ENCODE measurements at regions not wholly inside any gene's neighbourhood (a gene's known extent, or its start where the extent isn't known, plus 50 kb on each side); places are given as distances from the start of the nearest gene placed in this dataset.

DNA sequence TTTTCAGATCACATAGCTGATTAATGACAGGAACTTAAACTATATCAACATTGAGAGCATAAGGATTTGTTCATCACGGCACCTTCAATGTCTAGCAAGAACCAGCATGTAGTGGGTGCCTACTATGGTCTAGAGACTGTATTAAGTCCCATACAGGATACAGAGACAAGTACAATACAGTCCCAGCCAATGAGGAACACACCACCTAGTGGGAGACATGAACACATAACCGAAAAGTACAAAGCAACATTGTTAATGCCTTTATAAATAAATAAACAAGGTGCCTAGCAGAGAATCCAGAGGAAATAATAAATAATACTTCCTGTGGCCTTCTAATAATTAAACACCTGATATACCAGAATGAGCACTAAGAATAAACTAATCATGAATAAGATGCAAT, 87.7 kb upstream of the OPCML start:
- no peak overlapping the region for H3K27ac ChIP-seq
- TF ChIP-seq ZFX (IDR thresholded peaks at IDR 0.05; ENCODE audit: borderline replicate concordance): no peak
- TF ChIP-seq, protein P1, sequence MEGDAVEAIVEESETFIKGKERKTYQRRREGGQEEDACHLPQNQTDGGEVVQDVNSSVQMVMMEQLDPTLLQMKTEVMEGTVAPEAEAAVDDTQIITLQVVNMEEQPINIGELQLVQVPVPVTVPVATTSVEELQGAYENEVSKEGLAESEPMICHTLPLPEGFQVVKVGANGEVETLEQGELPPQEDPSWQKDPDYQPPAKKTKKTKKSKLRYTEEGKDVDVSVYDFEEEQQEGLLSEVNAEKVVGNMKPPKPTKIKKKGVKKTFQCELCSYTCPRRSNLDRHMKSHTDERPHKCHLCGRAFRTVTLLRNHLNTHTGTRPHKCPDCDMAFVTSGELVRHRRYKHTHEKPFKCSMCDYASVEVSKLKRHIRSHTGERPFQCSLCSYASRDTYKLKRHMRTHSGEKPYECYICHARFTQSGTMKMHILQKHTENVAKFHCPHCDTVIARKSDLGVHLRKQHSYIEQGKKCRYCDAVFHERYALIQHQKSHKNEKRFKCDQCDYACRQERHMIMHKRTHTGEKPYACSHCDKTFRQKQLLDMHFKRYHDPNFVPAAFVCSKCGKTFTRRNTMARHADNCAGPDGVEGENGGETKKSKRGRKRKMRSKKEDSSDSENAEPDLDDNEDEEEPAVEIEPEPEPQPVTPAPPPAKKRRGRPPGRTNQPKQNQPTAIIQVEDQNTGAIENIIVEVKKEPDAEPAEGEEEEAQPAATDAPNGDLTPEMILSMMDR (IDR thresholded peaks at IDR 0.05): peak; percentile 14; the same call in 1 of the 2 replicates

DNA sequence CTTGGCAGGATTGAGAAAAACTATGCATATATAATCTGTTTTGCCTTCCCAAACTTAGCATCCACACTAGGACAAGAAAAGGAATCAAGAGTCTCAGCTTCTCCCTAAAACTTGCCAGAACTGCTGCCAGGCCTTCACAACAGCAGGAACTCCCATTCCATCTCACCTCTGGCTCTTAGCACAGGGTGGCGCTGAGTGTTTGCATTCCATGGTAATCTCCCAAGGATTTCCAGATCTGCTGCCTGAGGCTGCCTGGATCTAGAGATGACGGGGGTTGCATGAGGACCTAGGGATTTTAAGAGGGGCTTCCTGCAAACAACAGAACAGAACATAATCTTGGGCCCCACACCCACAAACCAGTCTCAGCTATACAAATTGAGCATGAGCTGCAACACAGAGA, 87.1 kb upstream of the OPCML start:
- no peak for TF ChIP-seq ZFX (IDR thresholded peaks at IDR 0.05; ENCODE audit: borderline replicate concordance)
- TF ChIP-seq, protein P1 (IDR thresholded peaks at IDR 0.05): no peak
- H3K27ac ChIP-seq: no peak overlapping the region

GRCh38 chr11:133618544-133618943, 86.2 kb upstream of the OPCML start:
- H3K27ac ChIP-seq: no peak overlapping the region
- no peak for TF ChIP-seq ZFX (IDR thresholded peaks at IDR 0.05; ENCODE audit: borderline replicate concordance)
- TF ChIP-seq, protein P1 (IDR thresholded peaks at IDR 0.05): no peak

DNA sequence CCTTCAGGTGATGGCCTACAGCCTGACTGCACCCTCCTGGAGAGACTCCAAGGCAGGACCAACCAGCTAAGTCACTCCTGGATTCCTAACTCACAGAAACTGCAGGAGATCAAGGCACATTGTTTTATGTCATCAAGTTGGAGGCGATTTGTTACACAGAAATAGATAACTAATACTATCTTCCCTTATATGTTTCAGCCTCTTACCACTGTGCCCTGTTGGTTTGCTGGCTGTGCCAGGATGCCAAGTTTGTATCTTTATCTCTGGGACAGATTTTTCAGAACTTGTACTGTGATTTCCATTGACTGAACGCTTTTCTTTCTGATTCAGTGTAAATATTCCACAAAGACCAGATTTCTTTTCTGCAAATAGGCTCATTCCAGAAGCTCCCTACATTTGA, 76.2 kb upstream of the OPCML start:
- no peak for TF ChIP-seq ZFX (IDR thresholded peaks at IDR 0.05; ENCODE audit: borderline replicate concordance)
- TF ChIP-seq, protein P1 (IDR thresholded peaks at IDR 0.05): no peak
- H3K27ac ChIP-seq: no peak overlapping the region

DNA sequence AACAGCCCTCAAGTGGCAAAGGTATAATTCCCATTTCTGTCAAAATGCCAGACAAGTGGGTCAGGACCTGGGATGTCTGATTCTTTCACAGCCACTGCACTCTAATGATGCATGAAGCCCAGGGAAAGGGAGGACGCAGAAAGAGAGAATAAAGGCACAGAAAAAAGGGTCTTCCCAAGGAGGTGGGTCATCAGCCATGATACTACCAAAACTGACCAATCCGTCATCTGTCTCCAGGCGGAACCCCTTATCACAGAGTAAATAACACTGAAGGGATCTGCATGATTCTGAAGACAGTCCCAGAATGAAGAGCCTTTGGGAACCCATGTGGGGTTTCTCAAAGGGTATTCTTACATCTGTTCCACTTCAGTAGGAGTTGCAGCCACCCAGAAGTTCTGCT, 73.8 kb upstream of the OPCML start:
- H3K27ac ChIP-seq: no peak overlapping the region
- TF ChIP-seq, protein P1 (IDR thresholded peaks at IDR 0.05): no peak
- TF ChIP-seq ZFX (IDR thresholded peaks at IDR 0.05; ENCODE audit: borderline replicate concordance): no peak

DNA sequence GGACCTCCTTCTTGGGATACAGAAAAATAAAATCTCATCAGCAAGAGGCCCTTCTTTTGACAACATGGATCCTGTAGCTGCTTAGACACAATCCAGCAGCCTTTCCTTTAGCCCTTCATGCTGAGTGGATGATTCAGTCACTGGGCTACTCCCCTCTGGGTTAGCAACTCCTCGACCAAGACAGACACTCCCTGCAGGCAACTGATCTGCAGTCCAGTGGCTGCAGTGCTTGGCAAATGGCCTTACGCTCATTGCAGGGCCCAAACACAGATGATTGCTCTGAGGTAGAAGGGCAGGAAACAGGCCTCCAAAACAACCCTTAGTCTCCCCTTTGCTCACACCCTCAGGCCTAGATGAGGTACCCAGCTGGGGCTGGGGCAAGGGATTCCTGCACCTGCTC, 73.2 kb upstream of the OPCML start:
- no peak overlapping the region for H3K27ac ChIP-seq
- TF ChIP-seq, protein P1 (IDR thresholded peaks at IDR 0.05): no peak
- TF ChIP-seq ZFX (IDR thresholded peaks at IDR 0.05; ENCODE audit: borderline replicate concordance): no peak

GRCh38 chr11:133601641-133602040, 69.3 kb upstream of the OPCML start:
- TF ChIP-seq ZFX (IDR thresholded peaks at IDR 0.05; ENCODE audit: borderline replicate concordance): no peak
- TF ChIP-seq, protein P1 (IDR thresholded peaks at IDR 0.05): no peak
- no peak overlapping the region for H3K27ac ChIP-seq
